A549 (cell line): ENCODE measurements at regions not wholly inside any gene's neighbourhood (a gene's known extent, or its start where the extent isn't known, plus 50 kb on each side); places are given as distances from the start of the nearest gene placed in this dataset.

Experiments used
- ATAC-seq, 2 experiments: fragments of 200-7000 bp in 1 of 2; fragments of >200 bp in 1 of 2; cut with Nextera tagmentation in 1 of 2; cut with Tn5 transposase in 1 of 2; 3 replicates each; pipeline versions ENCODE4 v1.8.0 to v1.9.1; 2018 to 2020; ENCODE audit warnings: mild to moderate bottlenecking in 1 of 2, moderate library complexity in 1 of 2
- CTCF ChIA-PET: fragments of 300-600 bp; sonication (Branson Sonifier 250); formaldehyde crosslinking; extraction: SDS; loops from one replicate; lab custom pipeline; 2021; ENCODE audit warnings: antibody characterized with exemption, inconsistent platforms; lab: Yijun Ruan, JAX
- POLR2A ChIA-PET: fragments of 350-600 bp; formaldehyde crosslinking; extraction: SDS; loops from one replicate; lab custom pipeline; 2021; ENCODE audit warnings: antibody characterized with exemption, inconsistent platforms; lab: Yijun Ruan, JAX
- DNase-seq, 2 experiments: peaks; one replicate each; pipeline versions ENCODE4 v3.0.0 to v3.0.0-alpha.2; 2011 to 2016; ENCODE audit warnings: low read depth in 1 of 2, low spot score in 1 of 2
- FAIRE-seq: peaks from 2 replicates; lab custom pipeline; 2011; peaks lifted over from hg19 to GRCh38; lab: Jason Lieb, UNC
- H3K27ac ChIP-seq, 2 experiments: fragments of >200 bp; sonication (Bioruptor Twin); formaldehyde crosslinking; 3 replicates each; pipeline ENCODE4 v1.5.1; 2016 to 2017
- H3K4me1 ChIP-seq: fragments of >200 bp; sonication (Bioruptor Twin); formaldehyde crosslinking; 3 replicates; pipeline ENCODE4 v1.6.1; 2016
- H3K4me2 ChIP-seq: fragments of >200 bp; sonication (Bioruptor Twin); formaldehyde crosslinking; 3 replicates; pipeline ENCODE4 v1.6.1; 2016
- H3K4me3 ChIP-seq: fragments of >200 bp; sonication (Bioruptor Twin); formaldehyde crosslinking; 3 replicates; pipeline ENCODE4 v1.5.1; 2016
- H3K9me3 ChIP-seq: fragments of >200 bp; sonication (Bioruptor Twin); formaldehyde crosslinking; 3 replicates; pipeline ENCODE4 v1.6.1; 2016
- BHLHE40 ChIP-seq: IDR thresholded peaks from 2 replicates; pipeline ENCODE4 v1.6.1; 2012; ENCODE audit warnings: low read depth, low read length, inconsistent platforms
- CEBPB ChIP-seq, 2 experiments: fragments of >200 bp in 1 of 2; sonication (Bioruptor Twin) in 1 of 2; formaldehyde crosslinking in 1 of 2; IDR thresholded peaks; 2 replicates each; pipeline ENCODE4 v1.6.1; 2012 to 2016
- CHD4 ChIP-seq: fragments of 200-600 bp; sonication (generic); IDR thresholded peaks from 2 replicates; pipeline ENCODE4 v1.6.1; 2016; ENCODE audit warnings: antibody characterized with exemption, mild to moderate bottlenecking, borderline replicate concordance
- EHMT2 ChIP-seq: fragments of 200-600 bp; sonication (generic); IDR thresholded peaks from 2 replicates; pipeline ENCODE4 v1.6.1; 2016; ENCODE audit warnings: antibody characterized with exemption, low read depth, mild to moderate bottlenecking, moderate library complexity
- FOSL2 ChIP-seq, 2 experiments: fragments of 450-650 bp in 1 of 2; fragments of >200 bp in 1 of 2; sonication (Bioruptor Twin) in 1 of 2; formaldehyde crosslinking; IDR thresholded peaks; 2 replicates each; pipeline versions ENCODE4 v1.5.0 to v1.6.1; 2016 to 2020; ENCODE audit warnings: mild to moderate bottlenecking in 1 of 2, moderate library complexity in 1 of 2
- FOXS1 ChIP-seq: fragments of 250-450 bp; sonication (Bioruptor Pico); IDR thresholded peaks from 2 replicates; pipeline ENCODE4 v1.5.0; 2020; ENCODE audit warnings: mild to moderate bottlenecking, moderate library complexity
- GATA3 ChIP-seq: IDR thresholded peaks from 2 replicates; pipeline ENCODE4 v1.6.1; 2012; ENCODE audit warnings: borderline replicate concordance
- HDAC2 ChIP-seq: fragments of 200-600 bp; sonication (generic); IDR thresholded peaks from 2 replicates; pipeline ENCODE4 v1.6.1; 2016
- HMGXB4 ChIP-seq: fragments of 250-450 bp; sonication (Bioruptor Pico); IDR thresholded peaks from 2 replicates; pipeline ENCODE4 v1.5.0; 2021; ENCODE audit warnings: mild to moderate bottlenecking, moderate library complexity, borderline replicate concordance
- HOXA7 ChIP-seq: fragments of 250-450 bp; sonication (Bioruptor Pico); IDR thresholded peaks from 2 replicates; pipeline ENCODE4 v1.5.0; 2020; ENCODE audit warnings: mild to moderate bottlenecking, moderate library complexity
- HOXB13 ChIP-seq: fragments of 250-450 bp; sonication (Bioruptor Pico); IDR thresholded peaks from 2 replicates; pipeline ENCODE4 v1.5.0; 2020; ENCODE audit warnings: low read depth, mild to moderate bottlenecking, moderate library complexity
- HOXB5 ChIP-seq: fragments of 250-450 bp; sonication (Bioruptor Pico); IDR thresholded peaks from 2 replicates; pipeline ENCODE4 v1.5.0; 2020; ENCODE audit warnings: mild to moderate bottlenecking, moderate library complexity
- KDM5A ChIP-seq: fragments of 200-600 bp; sonication (generic); IDR thresholded peaks from 2 replicates; pipeline ENCODE4 v1.6.1; 2016; ENCODE audit warnings: antibody characterized with exemption, mild to moderate bottlenecking
- MAFK ChIP-seq: fragments of 450-650 bp; IDR thresholded peaks from 2 replicates; pipeline ENCODE4 v1.6.1; 2014; ENCODE audit not compliant: partially characterized antibody
- MAZ ChIP-seq: fragments of 150-350 bp; IDR thresholded peaks from 2 replicates; pipeline ENCODE4 v1.6.1; 2014; ENCODE audit warnings: antibody characterized with exemption, low read depth, low read length, borderline replicate concordance
- MYC ChIP-seq: IDR thresholded peaks from 2 replicates; pipeline ENCODE4 v1.6.1; 2012; ENCODE audit warnings: mild to moderate bottlenecking, inconsistent platforms, low read length, improper control_type of control experiment, borderline replicate concordance
- NR3C1 ChIP-seq: fragments of >200 bp; sonication (Bioruptor Twin); formaldehyde crosslinking; IDR thresholded peaks from 3 replicates; pipeline ENCODE4 v1.6.1; 2017
- PBX3 ChIP-seq: IDR thresholded peaks from 2 replicates; pipeline ENCODE4 v1.6.1; 2012
- RAD21 ChIP-seq, 2 experiments: fragments of >200 bp in 1 of 2; sonication (Bioruptor Twin) in 1 of 2; formaldehyde crosslinking in 1 of 2; IDR thresholded peaks in 1 of 2; conservative IDR thresholded peaks in 1 of 2; 2 replicates in 1 of 2; 3 replicates in 1 of 2; pipeline ENCODE4 v1.6.1; 2012 to 2018; ENCODE audit warnings: inconsistent platforms in 1 of 2
- RCOR1 ChIP-seq: fragments of 150-350 bp; IDR thresholded peaks from 2 replicates; pipeline ENCODE4 v1.6.1; 2014; ENCODE audit warnings: antibody characterized with exemption, low read length, low read depth
- RFX5 ChIP-seq: fragments of 450-650 bp; IDR thresholded peaks from 2 replicates; pipeline ENCODE4 v1.7.1; 2014; ENCODE audit warnings: antibody characterized with exemption, mild to moderate bottlenecking, moderate library complexity
- RNF2 ChIP-seq: fragments of 200-600 bp; sonication (generic); IDR thresholded peaks from 2 replicates; pipeline ENCODE4 v1.6.1; 2016; ENCODE audit warnings: low read depth, mild to moderate bottlenecking, antibody characterized with exemption, moderate library complexity, borderline replicate concordance
- SREBF2 ChIP-seq: fragments of 450-650 bp; IDR thresholded peaks from 2 replicates; pipeline ENCODE4 v1.6.1; 2014; ENCODE audit warnings: mild to moderate bottlenecking, moderate library complexity
- TP53 ChIP-seq: fragments of 250-450 bp; sonication (Bioruptor Pico); IDR thresholded peaks from 2 replicates; pipeline ENCODE4 v1.5.0; 2021; ENCODE audit warnings: mild to moderate bottlenecking, moderate library complexity
- ZC3H11A ChIP-seq: fragments of 450-650 bp; IDR thresholded peaks from 2 replicates; pipeline ENCODE4 v1.6.1; 2014; ENCODE audit warnings: antibody characterized with exemption, mild to moderate bottlenecking
- ZFP36 ChIP-seq: fragments of 450-650 bp; IDR thresholded peaks from 2 replicates; pipeline ENCODE4 v1.6.1; 2014; ENCODE audit warnings: borderline replicate concordance; ENCODE audit not compliant: partially characterized antibody
- ZNF302 ChIP-seq: fragments of 250-450 bp; sonication (Bioruptor Pico); IDR thresholded peaks from 2 replicates; pipeline ENCODE4 v1.9.0; 2021; ENCODE audit warnings: inconsistent platforms, mild to moderate bottlenecking, moderate library complexity
- ZSCAN20 ChIP-seq: fragments of 250-450 bp; sonication (Bioruptor Pico); IDR thresholded peaks from 2 replicates; pipeline ENCODE4 v1.8.0; 2022; ENCODE audit warnings: mild to moderate bottlenecking, moderate library complexity
- WGBS: methylation state at CpG from one replicate; pipeline ENCODE4 v1.1.6; 2017; ENCODE audit errors: missing lambda C conversion rate; 5-methylcytosine and 5-hydroxymethylcytosine counted together
- TF ChIP-seq, protein P1 (sequence below): fragments of 450-650 bp; IDR thresholded peaks from 2 replicates; pipeline ENCODE4 v1.6.1; 2014; ENCODE audit warnings: antibody characterized with exemption
- TF ChIP-seq, protein P2 (sequence below): IDR thresholded peaks from 2 replicates; pipeline ENCODE4 v1.6.1; 2012
- TF ChIP-seq, protein P3 (sequence below): fragments of >200 bp; sonication (Bioruptor Twin); formaldehyde crosslinking; IDR thresholded peaks from 3 replicates; pipeline ENCODE4 v1.6.1; 2016
- TF ChIP-seq, protein P4 (sequence below): fragments of >200 bp; sonication (Bioruptor Twin); formaldehyde crosslinking; IDR thresholded peaks from 2 replicates; pipeline ENCODE4 v1.6.1; 2016

DNA sequence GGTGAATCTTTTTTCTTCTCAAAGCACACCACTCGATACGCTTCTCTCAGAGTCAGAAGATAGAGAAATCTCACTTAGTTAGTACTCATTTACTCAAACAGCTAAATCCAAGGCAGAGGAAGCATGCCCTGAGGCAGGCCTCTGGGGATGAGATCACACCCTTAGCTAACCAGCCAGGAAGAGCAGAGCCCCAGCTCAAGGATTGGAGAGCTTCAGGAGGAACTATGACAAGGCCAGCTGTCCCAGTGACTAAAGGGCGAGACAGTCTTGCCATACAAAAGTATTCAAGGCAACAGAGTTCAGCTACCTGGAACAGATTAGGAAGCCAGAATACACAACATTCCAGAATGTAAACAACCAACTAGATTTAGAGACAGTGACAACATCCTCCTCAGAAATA, 197.7 kb upstream of the CCDC196 start:
- no peak for ATAC-seq
- Histone ChIP-seq H3K4me3 (no peak overlapping the region), H3K4me2 (no peak overlapping the region), H3K9me3 (no peaks in the 10 kb centered on the region), H3K4me1 (no peaks in the 10 kb centered on the region), H3K27ac (no peak overlapping the region)
- ChIA-PET POLR2A (no interaction called here), CTCF (no interaction called here)
- no peak for DNase-seq
- 2% methylated on average over 3 of the region's 3 CpGs for WGBS
- FAIRE-seq, result no peak
- TF ChIP-seq TP53 (CRISPR knock-in tag) (no peak), HOXB5 (CRISPR knock-in tag) (no peak), FOXS1 (CRISPR knock-in tag) (no peak), RAD21 (conservative IDR thresholded peaks at IDR 0.05 in 1 of 2, IDR thresholded peaks at IDR 0.05 in 1 of 2) (no peak), BHLHE40 (no peak), NR3C1 (no peak), CEBPB (IDR thresholded peaks at IDR 0.05) (no peak)
- TF ChIP-seq, all 56 proteins: peak for 0

DNA sequence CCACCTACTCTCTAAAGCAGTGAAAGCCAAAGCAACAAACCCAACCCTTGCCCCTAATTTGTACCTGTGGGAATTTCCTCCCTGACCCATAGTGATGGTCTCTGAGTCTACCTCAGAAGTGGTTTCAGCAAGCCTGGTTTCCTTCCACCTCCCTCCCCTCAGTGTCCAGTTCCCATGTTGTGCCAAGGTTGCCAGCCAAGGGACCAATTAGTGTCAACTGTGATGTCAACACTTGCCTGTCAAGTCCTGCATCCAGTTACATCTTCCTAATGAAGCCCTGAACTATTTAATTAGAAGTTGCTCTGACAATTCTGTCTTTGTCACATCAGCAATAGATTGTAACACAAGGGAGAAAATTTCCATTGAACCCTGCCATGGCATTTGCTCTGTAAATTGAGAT, 194.4 kb upstream of the CCDC196 start:
- FAIRE-seq, result no peak
- H3K27ac ChIP-seq, result no peak overlapping the region
- H3K4me2 ChIP-seq, result no peak overlapping the region
- POLR2A ChIA-PET, result no interaction called here
- ATAC-seq, result no peak
- H3K9me3 ChIP-seq, result no peaks in the 10 kb centered on the region
- CTCF ChIA-PET, result no interaction called here
- TF ChIP-seq ZC3H11A, result no peak
- no peak for TF ChIP-seq RFX5
- no peak for TF ChIP-seq SREBF2
- TF ChIP-seq PBX3, result no peak
- no peak for TF ChIP-seq ZNF302 (CRISPR knock-in tag)
- no peak for TF ChIP-seq MYC
- TF ChIP-seq MAZ, result no peak
- no peak for TF ChIP-seq GATA3
- TF ChIP-seq MAFK, result no peak
- TF ChIP-seq HMGXB4 (CRISPR knock-in tag), result no peak
- TF ChIP-seq, protein P1, sequence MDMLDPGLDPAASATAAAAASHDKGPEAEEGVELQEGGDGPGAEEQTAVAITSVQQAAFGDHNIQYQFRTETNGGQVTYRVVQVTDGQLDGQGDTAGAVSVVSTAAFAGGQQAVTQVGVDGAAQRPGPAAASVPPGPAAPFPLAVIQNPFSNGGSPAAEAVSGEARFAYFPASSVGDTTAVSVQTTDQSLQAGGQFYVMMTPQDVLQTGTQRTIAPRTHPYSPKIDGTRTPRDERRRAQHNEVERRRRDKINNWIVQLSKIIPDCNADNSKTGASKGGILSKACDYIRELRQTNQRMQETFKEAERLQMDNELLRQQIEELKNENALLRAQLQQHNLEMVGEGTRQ, result no peak
- no peak for TF ChIP-seq ZFP36
- TF ChIP-seq ZSCAN20 (CRISPR knock-in tag), result no peak
- TF ChIP-seq HOXB13 (CRISPR knock-in tag), result no peak
- TF ChIP-seq, protein P2, sequence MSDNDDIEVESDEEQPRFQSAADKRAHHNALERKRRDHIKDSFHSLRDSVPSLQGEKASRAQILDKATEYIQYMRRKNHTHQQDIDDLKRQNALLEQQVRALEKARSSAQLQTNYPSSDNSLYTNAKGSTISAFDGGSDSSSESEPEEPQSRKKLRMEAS, result no peak
- no peak overlapping the region for H3K4me3 ChIP-seq
- DNase-seq, result no peak
- no peaks in the 10 kb centered on the region for H3K4me1 ChIP-seq

GRCh38 chr14:66293533-66294105, 192.6 kb upstream of the CCDC196 start:
- DNase-seq (no peak), FAIRE-seq (no peak), ATAC-seq (no peak)
- no peaks in the 10 kb centered on the region for H3K9me3 ChIP-seq
- H3K4me3 ChIP-seq, result no peak overlapping the region
- WGBS, result 11% methylated on average over 3 of the region's 3 CpGs
- no peaks in the 10 kb centered on the region for H3K4me1 ChIP-seq
- ChIA-PET POLR2A (no interaction called here), CTCF (no interaction called here)
- H3K4me2 ChIP-seq, result 0 out of 3 replicates have a peak overlapping the region, but pooled peaks have one; percentile 5
- H3K27ac ChIP-seq, result no peak overlapping the region
- TF ChIP-seq FOSL2 (IDR thresholded peaks at IDR 0.05), result no peak
- no peak for TF ChIP-seq FOSL2 (CRISPR knock-in tag; IDR thresholded peaks at IDR 0.05)
- no peak for TF ChIP-seq RCOR1
- no peak for TF ChIP-seq EHMT2
- TF ChIP-seq ZFP36, result no peak
- TF ChIP-seq, protein P3, sequence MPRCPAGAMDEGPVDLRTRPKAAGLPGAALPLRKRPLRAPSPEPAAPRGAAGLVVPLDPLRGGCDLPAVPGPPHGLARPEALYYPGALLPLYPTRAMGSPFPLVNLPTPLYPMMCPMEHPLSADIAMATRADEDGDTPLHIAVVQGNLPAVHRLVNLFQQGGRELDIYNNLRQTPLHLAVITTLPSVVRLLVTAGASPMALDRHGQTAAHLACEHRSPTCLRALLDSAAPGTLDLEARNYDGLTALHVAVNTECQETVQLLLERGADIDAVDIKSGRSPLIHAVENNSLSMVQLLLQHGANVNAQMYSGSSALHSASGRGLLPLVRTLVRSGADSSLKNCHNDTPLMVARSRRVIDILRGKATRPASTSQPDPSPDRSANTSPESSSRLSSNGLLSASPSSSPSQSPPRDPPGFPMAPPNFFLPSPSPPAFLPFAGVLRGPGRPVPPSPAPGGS, result no peak
- TF ChIP-seq TP53 (CRISPR knock-in tag), result no peak
- no peak for TF ChIP-seq CHD4
- TF ChIP-seq HOXA7 (CRISPR knock-in tag), result no peak
- no peak for TF ChIP-seq RNF2
- TF ChIP-seq KDM5A, result no peak
- TF ChIP-seq HDAC2, result no peak
- no peak for TF ChIP-seq NR3C1
- TF ChIP-seq BHLHE40, result no peak
- TF ChIP-seq, protein P4, sequence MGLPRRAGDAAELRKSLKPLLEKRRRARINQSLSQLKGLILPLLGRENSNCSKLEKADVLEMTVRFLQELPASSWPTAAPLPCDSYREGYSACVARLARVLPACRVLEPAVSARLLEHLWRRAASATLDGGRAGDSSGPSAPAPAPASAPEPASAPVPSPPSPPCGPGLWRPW, result no peak
